VCaP (cell line): ENCODE measurements at regions not wholly inside any gene's neighbourhood (a gene's known extent, or its start where the extent isn't known, plus 50 kb on each side); places are given as distances from the start of the nearest gene placed in this dataset.

Experiments
- H3K27ac ChIP-seq: fragments of 450-650 bp; 2 replicates; pipeline ENCODE4 v1.5.1; 2017
- TF ChIP-seq, protein P1 (sequence below): fragments of 450-650 bp; conservative IDR thresholded peaks from 2 replicates; pipeline ENCODE4 v1.5.1; 2017; ENCODE audit warnings: mild to moderate bottlenecking, moderate library complexity

DNA sequence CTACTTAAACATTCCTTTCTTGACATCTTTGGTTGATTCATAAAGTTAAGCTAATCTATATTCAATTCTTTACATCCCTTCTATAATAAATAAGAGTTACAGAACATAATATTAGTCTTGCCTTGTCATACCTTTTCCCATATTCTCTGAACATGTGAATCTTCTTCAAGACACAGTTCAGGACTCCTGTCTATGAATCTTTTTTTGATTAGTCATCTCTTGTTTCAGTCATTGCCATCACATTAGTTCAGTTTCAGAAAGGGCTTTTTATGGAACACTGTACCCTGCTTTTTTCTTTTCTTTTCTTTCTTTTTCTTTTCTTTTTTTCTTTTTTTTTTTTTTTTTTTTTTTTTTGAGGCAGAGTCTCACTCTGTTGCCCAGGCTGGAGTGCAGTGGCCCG lies 181.2 kb downstream of the UBE2E3 start:
- TF ChIP-seq, protein P1, sequence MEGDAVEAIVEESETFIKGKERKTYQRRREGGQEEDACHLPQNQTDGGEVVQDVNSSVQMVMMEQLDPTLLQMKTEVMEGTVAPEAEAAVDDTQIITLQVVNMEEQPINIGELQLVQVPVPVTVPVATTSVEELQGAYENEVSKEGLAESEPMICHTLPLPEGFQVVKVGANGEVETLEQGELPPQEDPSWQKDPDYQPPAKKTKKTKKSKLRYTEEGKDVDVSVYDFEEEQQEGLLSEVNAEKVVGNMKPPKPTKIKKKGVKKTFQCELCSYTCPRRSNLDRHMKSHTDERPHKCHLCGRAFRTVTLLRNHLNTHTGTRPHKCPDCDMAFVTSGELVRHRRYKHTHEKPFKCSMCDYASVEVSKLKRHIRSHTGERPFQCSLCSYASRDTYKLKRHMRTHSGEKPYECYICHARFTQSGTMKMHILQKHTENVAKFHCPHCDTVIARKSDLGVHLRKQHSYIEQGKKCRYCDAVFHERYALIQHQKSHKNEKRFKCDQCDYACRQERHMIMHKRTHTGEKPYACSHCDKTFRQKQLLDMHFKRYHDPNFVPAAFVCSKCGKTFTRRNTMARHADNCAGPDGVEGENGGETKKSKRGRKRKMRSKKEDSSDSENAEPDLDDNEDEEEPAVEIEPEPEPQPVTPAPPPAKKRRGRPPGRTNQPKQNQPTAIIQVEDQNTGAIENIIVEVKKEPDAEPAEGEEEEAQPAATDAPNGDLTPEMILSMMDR: no peak
- no peak overlapping the region for H3K27ac ChIP-seq

DNA sequence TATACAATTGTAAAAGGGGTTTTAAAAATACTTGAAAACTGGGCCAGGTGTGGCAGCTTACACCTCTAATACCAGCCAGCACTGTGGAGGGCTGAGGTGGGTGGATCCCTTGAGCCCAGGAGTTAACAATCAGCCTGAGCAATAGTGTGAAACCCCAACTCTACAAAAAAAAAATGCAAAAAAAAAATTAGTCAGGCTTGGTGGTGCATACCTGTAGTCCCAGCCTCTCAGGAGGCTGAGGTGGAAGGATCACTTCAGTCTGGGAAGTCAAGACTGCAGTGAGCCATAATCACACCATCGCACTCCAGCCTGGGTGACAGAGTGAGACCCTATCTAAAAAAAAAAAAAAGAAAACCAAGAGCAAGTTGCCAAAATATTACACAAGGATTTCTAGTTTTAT lies 182.7 kb downstream of the UBE2E3 start:
- TF ChIP-seq, protein P1: no peak
- H3K27ac ChIP-seq: no peak overlapping the region

DNA sequence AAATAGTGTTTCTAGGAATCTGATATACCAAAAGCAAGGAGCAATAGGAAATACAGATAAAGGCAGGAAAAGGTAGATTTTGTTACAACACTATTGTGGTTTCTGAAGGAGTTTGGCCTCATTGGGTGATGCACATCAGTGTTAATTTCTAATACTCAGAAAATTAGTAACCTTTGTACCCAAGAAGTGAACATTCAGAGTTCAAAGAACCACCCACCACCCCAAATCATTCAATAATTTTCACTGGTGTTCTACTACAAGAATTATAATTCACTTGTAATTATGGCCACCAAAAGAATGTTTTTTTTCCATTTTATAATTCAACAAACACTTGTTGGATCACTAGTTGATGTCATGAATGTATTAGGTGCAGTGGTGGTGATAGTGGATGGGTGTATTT lies 183.3 kb downstream of the UBE2E3 start:
- TF ChIP-seq, protein P1: no peak
- no peak overlapping the region for H3K27ac ChIP-seq

DNA sequence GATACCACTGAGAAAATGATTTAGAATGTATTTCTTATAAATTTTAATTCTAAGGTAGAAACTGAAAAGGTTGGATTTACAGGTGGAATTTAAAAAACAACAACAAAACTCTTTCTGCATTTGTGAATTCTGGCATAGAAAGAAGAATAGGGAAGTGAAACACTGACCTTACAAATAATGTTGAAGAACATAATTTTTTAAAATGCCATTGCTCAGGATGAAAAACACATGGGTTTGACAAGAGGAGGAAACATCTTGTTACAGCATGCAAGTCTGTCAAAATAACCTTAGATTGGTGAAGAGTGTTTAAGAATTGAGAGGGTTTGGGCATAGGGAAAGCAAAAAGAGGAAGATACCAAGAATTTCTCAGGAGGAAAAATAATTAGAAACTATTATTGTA lies 184.3 kb downstream of the UBE2E3 start:
- TF ChIP-seq, protein P1: no peak
- H3K27ac ChIP-seq: no peak overlapping the region

DNA sequence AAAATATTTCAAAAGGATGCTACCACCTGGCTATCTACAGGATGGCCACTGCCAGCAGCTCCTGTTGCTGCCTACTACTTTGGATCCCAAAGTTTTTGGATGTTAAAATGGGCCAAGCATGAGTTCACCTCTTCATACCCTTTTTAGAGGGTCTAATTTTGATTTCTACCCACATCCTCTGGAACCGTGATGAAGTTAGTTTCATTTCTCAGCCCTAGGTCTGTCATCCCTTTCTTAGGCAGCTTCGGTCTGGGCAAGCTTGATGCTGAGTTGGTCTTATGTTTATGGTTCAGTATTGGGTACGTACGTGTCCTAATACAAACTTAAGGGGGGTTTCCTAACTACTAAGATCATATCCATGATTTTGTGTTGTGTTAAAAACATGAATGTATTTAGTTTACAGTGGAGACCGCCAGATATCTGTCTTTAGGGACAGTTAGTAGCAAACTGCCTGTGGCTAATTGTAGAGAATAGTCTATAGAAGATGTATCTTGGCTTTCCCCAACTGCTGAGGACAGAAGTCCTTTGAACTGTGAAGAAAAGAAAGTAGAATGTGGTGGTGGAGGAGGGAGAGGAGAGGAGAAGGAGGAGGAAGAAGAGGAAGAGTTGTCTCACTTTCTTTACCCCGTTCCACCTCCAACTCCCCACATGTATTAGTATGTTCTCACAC lies 184.9 kb downstream of the UBE2E3 start:
- TF ChIP-seq, protein P1: no peak
- H3K27ac ChIP-seq: no peak overlapping the region

DNA sequence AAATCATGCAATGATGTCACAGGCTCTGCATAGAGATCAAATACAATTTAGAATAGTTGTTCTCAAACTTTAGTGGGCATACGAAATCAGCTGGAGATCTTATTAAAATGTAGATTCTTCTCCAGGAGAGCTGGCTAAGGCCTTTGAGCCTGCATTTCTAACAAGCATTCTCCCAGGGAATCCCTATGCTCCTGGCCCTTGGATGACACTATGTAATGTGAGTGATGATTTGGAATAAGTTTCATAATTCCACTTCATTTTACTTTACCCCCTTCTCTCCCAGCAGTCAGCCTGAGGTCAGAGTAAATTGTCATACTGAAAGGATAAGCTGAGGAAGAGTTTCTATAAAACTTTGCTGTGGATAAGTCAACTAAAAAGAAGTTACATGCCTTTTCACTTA lies 189.1 kb downstream of the UBE2E3 start:
- no peak overlapping the region for H3K27ac ChIP-seq

DNA sequence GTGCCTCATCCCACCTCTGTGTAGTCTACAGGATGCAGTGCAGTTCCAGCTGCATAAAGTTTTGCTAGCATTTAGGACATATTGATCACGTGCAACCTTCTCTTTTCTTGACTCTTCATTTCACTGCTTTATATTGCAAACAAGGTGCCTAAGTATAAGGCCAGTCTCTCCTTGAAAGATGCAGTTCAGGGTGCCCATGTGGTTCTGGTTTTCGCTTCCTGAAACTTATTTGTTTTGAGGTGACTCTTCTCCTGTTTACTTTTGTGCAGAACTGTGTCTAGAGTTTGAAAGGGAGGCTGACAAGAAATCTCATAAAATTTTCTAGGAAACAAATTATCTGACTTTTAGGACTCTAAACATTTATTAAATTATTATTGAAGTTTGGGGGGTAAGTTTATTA lies 189.9 kb downstream of the UBE2E3 start:
- H3K27ac ChIP-seq: no peak overlapping the region
- TF ChIP-seq, protein P1: no peak

More for the DNA sequence above, 189.1 kb downstream of the UBE2E3 start:
- TF ChIP-seq, protein P1: no peak
